ENCODE measurements at regions not wholly inside any gene's neighbourhood (a gene's known extent, or its start where the extent isn't known, plus 50 kb on each side); places are given as distances from the start of the nearest gene placed in this dataset.
"Not testable (repeated sequence)": the region's sequence is repeated elsewhere in the genome, so short reads cannot be mapped to it uniquely, and the experiment has no call there.

GRCh38 chr6:4342407-4343137 is 207.2 kb upstream of the ECI2 start:
- TF ChIP-seq, protein P1, sequence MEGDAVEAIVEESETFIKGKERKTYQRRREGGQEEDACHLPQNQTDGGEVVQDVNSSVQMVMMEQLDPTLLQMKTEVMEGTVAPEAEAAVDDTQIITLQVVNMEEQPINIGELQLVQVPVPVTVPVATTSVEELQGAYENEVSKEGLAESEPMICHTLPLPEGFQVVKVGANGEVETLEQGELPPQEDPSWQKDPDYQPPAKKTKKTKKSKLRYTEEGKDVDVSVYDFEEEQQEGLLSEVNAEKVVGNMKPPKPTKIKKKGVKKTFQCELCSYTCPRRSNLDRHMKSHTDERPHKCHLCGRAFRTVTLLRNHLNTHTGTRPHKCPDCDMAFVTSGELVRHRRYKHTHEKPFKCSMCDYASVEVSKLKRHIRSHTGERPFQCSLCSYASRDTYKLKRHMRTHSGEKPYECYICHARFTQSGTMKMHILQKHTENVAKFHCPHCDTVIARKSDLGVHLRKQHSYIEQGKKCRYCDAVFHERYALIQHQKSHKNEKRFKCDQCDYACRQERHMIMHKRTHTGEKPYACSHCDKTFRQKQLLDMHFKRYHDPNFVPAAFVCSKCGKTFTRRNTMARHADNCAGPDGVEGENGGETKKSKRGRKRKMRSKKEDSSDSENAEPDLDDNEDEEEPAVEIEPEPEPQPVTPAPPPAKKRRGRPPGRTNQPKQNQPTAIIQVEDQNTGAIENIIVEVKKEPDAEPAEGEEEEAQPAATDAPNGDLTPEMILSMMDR (IDR thresholded peaks at IDR 0.05) = no peak
- DNase-seq (ENCODE audit: low spot score) (no peak), ATAC-seq (ENCODE audit: low FRiP score) (no peak)

- TF ChIP-seq, protein P1 (IDR thresholded peaks at IDR 0.05) = no peak
- no peak for ATAC-seq (ENCODE audit: low FRiP score)
- DNase-seq (ENCODE audit: low spot score) = no peak
Measured at GRCh38 chr6:4341078-4341797, 205.9 kb upstream of the ECI2 start.

- TF ChIP-seq, protein P1 (IDR thresholded peaks at IDR 0.05) = no peak
- DNase-seq (ENCODE audit: low spot score) = no peak
- no peak for ATAC-seq (ENCODE audit: low FRiP score)
Measured at GRCh38 chr6:4340544-4340943, 205.2 kb upstream of the ECI2 start.

- ATAC-seq (ENCODE audit: low FRiP score) = no peak
- TF ChIP-seq, protein P1 (IDR thresholded peaks at IDR 0.05) = no peak
- no peak for DNase-seq (ENCODE audit: low spot score)
Measured at GRCh38 chr6:4338884-4339283, 203.5 kb upstream of the ECI2 start.

GRCh38 chr6:4336778-4337442 is 201.5 kb upstream of the ECI2 start:
- no peak for DNase-seq (ENCODE audit: low spot score)
- TF ChIP-seq, protein P1 (IDR thresholded peaks at IDR 0.05) = no peak
- peak; percentile 84 for ATAC-seq (ENCODE audit: low FRiP score)

- TF ChIP-seq, protein P1 (IDR thresholded peaks at IDR 0.05) = no peak
- DNase-seq (ENCODE audit: low spot score) = no peak
- no peak for ATAC-seq (ENCODE audit: low FRiP score)
Measured at GRCh38 chr6:4336084-4336483, 200.7 kb upstream of the ECI2 start.

DNA sequence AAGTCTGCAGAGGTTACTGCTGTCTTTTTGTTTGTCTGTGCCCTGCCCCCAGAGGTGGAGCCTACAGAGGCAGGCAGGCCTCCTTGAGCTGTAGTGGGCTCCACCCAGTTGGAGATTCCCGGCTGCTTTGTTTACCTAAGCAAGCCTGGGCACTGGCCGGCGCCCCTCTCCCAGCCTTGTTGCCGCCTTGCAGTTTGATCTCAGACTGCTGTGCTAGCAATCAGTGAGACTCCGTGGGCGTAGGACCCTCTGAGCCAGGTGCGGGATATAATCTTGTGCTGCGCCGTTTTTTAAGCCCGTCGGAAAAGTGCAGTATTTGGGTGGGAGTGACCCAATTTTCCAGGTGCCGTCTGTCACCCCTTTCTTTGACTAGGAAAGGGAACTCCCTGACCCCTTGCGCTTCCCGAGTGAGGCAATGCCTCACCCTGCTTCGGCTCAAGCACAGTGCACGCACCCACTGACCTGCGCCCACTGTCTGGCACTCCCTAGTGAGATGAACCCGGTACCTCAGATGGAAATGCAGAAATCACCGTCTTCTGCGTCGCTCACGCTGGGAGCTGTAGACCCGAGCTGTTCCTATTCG is 198.9 kb upstream of the ECI2 start:
- ATAC-seq (ENCODE audit: low FRiP score); DNase-seq (ENCODE audit: low spot score): not testable (repeated sequence)
